GM06990 (cell line): ENCODE measurements at regions not wholly inside any gene's neighbourhood (a gene's known extent, or its start where the extent isn't known, plus 50 kb on each side); places are given as distances from the start of the nearest gene placed in this dataset.

ENCODE experiments used
- DNase-seq: peaks from one replicate; pipeline ENCODE4 v3.0.0-alpha.2; 2011; ENCODE audit not compliant: insufficient read length; ENCODE audit errors: extremely low read depth
- H3K27me3 ChIP-seq: replicated peaks from 2 replicates; pipeline ENCODE4 v1.6.0; 2011; ENCODE audit warnings: low read length; ENCODE audit not compliant: control insufficient read depth, insufficient read depth
- H3K36me3 ChIP-seq: 2 replicates; pipeline ENCODE4 v1.5.1; 2011; ENCODE audit warnings: low read length; ENCODE audit not compliant: control insufficient read depth, insufficient read depth
- H3K4me3 ChIP-seq: replicated peaks from 2 replicates; pipeline ENCODE4 v1.5.1; 2011; ENCODE audit warnings: low read depth, mild to moderate bottlenecking, control low read depth, low read length
- TF ChIP-seq, protein P1 (sequence below): IDR thresholded peaks from 2 replicates; pipeline ENCODE4 v1.5.1; 2011; ENCODE audit warnings: low read length, control low read depth, mild to moderate bottlenecking, inconsistent platforms; ENCODE audit not compliant: insufficient read depth, poor library complexity, severe bottlenecking

DNA sequence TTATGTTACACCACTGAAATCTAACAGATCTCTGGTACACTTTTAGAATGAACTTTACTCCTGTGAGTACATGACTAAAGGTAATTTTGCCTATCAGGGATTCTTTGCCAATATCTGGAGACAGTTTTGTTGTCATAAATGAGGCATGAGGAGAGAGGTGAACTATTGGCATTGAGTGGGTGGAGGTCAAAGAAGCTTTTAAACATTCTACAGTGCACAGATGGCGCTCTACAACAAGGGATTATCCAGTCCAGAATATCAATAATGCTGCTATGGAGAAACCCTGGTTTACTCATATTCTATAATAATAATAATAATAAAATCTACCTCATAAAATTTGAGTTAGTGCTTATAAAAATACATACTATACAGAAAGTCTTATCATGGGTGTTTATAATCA, 702.3 kb downstream of the SI start:
- H3K36me3 ChIP-seq, result no peaks in the 10 kb centered on the region
- no peak overlapping the region for H3K4me3 ChIP-seq
- DNase-seq, result no peak
- TF ChIP-seq, protein P1, sequence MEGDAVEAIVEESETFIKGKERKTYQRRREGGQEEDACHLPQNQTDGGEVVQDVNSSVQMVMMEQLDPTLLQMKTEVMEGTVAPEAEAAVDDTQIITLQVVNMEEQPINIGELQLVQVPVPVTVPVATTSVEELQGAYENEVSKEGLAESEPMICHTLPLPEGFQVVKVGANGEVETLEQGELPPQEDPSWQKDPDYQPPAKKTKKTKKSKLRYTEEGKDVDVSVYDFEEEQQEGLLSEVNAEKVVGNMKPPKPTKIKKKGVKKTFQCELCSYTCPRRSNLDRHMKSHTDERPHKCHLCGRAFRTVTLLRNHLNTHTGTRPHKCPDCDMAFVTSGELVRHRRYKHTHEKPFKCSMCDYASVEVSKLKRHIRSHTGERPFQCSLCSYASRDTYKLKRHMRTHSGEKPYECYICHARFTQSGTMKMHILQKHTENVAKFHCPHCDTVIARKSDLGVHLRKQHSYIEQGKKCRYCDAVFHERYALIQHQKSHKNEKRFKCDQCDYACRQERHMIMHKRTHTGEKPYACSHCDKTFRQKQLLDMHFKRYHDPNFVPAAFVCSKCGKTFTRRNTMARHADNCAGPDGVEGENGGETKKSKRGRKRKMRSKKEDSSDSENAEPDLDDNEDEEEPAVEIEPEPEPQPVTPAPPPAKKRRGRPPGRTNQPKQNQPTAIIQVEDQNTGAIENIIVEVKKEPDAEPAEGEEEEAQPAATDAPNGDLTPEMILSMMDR, result no peak
- no peaks in the 10 kb centered on the region for H3K27me3 ChIP-seq

DNA sequence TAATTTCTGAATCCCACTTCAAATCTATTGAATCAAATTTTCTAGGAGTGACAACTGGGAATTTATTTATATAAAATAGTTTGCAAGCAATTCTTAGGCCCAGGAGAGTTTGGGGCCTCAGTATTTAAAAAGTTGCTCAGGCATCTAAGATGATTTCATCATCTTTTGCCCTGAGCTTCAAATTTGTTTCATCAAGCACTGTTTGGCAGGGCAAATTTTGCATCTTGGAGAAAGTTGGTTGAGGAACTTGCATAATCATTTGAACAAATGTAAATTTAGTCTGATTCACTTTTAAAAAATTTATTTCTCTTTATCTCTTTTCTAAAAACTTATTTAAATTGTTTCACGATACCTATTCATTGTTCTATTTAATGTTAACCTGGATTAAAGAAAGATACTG, 702.8 kb downstream of the SI start:
- no peak for DNase-seq
- Histone ChIP-seq H3K36me3 (no peaks in the 10 kb centered on the region), H3K4me3 (no peak overlapping the region), H3K27me3 (no peaks in the 10 kb centered on the region)
- TF ChIP-seq, protein P1, result no peak

DNA sequence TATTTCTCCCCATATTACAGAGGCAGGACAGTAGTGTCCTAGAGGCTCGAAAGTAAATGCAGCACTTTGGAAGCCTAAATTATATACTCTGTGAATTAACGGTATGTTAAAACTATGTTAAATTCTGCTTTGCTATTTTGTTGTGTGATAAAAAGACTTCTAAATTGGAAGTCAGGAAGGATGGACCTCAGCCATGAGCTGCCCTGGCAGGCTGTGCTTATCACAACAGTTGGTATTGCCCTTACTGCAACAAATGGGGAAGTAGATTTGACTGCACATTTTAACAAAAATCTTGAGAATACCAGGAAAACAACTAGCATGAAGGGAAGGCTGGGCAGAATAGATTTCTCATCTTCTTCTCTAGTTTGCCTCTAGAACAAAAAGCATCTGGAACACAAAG, 706.6 kb downstream of the SI start:
- no peaks in the 10 kb centered on the region for H3K27me3 ChIP-seq
- H3K36me3 ChIP-seq, result no peaks in the 10 kb centered on the region
- no peak for DNase-seq
- H3K4me3 ChIP-seq, result no peak overlapping the region
- TF ChIP-seq, protein P1, result no peak

DNA sequence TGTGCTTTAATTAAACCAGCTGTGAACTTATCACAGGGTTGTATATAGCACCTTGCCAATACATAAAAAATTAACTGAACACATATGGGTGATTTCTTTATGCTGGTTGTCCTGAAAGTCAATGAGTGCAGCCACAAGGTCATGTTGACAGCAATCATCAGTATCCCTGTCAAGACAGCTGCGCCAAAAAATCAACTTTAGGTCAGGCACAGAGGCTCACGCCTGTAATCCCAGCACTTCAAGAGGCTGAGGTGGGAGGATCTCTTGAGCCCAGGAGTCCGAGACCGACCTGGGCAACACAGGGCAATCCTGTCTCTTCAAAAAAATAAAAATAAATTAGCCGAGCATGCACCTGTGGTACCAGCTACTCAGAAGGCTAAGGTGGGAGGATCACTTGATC, 707.3 kb downstream of the SI start:
- no peak overlapping the region for H3K4me3 ChIP-seq
- H3K36me3 ChIP-seq, result no peaks in the 10 kb centered on the region
- no peak for DNase-seq
- TF ChIP-seq, protein P1, result no peak
- H3K27me3 ChIP-seq, result no peaks in the 10 kb centered on the region

DNA sequence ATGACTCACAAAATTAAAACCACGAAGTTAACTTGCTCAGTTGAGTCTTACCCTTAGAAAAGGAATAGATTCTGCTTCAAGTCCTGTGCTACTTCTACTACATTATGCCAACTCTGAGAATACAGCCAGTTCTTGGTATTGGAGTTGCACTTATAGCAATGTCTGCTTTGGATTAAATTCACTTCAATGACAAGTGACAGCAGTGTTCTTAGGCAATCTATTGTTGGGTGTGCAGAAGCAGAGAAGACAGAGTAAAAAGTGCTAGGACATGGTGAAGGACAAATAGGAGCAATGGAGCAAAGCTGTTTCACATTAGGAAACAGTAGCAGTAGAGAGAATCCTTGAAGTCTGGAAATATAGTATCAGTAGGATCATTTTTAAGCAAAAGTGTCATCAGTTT, 713.1 kb downstream of the SI start:
- no peak for DNase-seq
- TF ChIP-seq, protein P1, result no peak
- no peaks in the 10 kb centered on the region for H3K36me3 ChIP-seq
- H3K27me3 ChIP-seq, result no peaks in the 10 kb centered on the region
- no peak overlapping the region for H3K4me3 ChIP-seq

DNA sequence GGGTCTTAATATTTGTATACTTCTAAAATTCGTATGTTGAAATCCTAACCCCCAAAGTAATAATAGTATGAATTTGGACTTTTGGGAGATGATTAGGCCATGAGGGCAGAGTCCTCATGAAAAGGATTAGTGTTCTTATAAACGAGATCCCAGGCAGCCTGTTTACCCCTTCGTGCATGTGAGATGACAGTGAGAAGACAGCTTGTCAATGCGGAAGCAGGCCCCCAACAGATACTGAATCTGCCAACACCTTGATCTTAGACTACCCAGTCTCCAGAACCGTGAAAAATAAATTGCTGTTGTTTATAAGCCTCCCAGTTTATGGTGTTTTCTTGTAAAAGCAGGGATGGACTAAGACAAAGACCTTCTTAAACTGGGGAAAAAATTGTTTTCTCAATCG, 714.2 kb downstream of the SI start:
- H3K4me3 ChIP-seq, result no peak overlapping the region
- H3K36me3 ChIP-seq, result no peaks in the 10 kb centered on the region
- DNase-seq, result no peak
- TF ChIP-seq, protein P1, result no peak
- H3K27me3 ChIP-seq, result no peaks in the 10 kb centered on the region
